ENCODE measurements at regions not wholly inside any gene's neighbourhood (a gene's known extent, or its start where the extent isn't known, plus 50 kb on each side); places are given as distances from the start of the nearest gene placed in this dataset.

DNA sequence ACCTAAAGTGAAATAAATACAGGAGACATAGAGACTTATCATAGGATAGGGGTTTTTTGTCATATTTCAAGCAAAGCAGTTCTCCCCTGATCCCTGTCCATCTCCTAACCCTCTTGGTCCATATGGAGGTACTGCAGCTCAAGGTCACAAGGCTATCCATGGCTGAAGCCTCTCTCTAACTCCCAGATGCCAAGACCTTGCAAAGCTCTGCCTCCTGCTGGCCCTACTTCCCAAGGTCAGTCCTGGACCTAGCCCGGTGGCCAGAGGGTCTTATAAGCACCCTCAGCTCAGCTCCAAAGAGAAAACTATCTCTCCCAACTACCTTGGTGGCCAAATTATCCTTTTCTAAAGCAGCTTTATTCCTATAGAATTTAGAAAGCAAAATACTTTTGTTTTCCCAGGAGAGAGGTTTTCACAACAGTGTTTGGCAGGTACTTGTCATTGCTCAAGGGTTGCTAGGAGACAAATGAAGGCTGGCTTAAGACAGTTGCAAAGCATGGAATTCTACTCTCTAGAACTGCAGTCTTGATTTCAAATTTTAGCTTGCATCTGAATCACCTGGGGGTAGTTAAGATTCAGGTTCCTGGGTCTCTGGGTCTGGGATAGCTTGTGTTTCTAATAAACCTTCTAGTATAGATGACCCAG is 121.5 kb downstream of the XCL2 start:
- TF ChIP-seq, protein P1, sequence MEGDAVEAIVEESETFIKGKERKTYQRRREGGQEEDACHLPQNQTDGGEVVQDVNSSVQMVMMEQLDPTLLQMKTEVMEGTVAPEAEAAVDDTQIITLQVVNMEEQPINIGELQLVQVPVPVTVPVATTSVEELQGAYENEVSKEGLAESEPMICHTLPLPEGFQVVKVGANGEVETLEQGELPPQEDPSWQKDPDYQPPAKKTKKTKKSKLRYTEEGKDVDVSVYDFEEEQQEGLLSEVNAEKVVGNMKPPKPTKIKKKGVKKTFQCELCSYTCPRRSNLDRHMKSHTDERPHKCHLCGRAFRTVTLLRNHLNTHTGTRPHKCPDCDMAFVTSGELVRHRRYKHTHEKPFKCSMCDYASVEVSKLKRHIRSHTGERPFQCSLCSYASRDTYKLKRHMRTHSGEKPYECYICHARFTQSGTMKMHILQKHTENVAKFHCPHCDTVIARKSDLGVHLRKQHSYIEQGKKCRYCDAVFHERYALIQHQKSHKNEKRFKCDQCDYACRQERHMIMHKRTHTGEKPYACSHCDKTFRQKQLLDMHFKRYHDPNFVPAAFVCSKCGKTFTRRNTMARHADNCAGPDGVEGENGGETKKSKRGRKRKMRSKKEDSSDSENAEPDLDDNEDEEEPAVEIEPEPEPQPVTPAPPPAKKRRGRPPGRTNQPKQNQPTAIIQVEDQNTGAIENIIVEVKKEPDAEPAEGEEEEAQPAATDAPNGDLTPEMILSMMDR (IDR thresholded peaks at IDR 0.05), result no peak
- no peak for TF ChIP-seq POLR2AphosphoS5 (IDR thresholded peaks at IDR 0.05)
- TF ChIP-seq POLR2A (IDR thresholded peaks at IDR 0.05), result no peak

Measured in upper lobe of left lung (tissue), 4 donors.